DMS53 treated with DMSO at 0.1 percent for 48 hours (cell line): ENCODE measurements at regions not wholly inside any gene's neighbourhood (a gene's known extent, or its start where the extent isn't known, plus 50 kb on each side); places are given as distances from the start of the nearest gene placed in this dataset.
"Not testable (repeated sequence)": the region's sequence is repeated elsewhere in the genome, so short reads cannot be mapped to it uniquely, and the experiment has no call there.

Experiments
- DNase-seq: peaks from one replicate; lab custom pipeline; 2025; ENCODE audit not compliant: unreplicated experiment; lab: John Stamatoyannopoulos, UW

DNA sequence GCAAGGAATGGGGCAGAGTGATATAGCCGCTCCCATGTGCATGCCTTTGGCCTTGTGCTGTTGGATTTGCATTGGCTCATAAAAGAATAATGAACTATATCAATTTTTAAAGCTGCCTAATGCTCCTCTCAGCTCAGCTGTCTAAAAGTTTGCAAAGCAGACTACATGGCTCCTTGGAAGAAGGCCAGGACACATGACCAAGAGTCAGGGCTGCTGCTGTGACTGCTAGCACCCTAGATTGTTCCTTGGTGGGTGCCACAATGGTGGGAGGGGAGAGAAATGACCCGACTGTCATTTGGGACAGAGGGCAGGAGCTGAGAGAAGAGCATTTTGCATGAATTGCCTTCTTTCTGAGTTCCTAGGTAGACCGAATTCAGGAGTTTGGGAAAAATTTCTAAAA, 307.9 kb downstream of the PDCD6IP start:
- no peak for DNase-seq

GRCh38 chr3:34106879-34107278, 308.4 kb downstream of the PDCD6IP start:
- DNase-seq = peak; percentile 14

DNA sequence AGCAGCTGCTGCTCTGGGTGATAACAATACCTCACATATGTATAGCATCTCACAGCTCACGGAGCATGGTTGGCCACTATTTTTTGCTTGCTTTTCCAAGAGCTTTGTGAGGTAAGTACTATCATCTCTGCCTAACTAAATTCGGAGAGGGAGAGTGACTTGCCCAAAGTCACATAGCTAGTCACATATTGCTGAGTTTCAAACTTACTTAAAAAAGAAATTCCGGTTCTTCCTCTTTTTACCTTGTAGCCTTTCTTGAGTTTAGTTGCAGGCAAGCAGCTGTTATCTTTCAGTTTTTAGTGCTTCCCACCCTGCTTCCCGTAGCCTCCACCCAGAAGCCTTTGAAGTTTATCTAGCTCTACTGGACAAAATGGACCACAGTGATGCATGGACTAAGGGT, 309.2 kb downstream of the PDCD6IP start:
- DNase-seq = no peak

DNA sequence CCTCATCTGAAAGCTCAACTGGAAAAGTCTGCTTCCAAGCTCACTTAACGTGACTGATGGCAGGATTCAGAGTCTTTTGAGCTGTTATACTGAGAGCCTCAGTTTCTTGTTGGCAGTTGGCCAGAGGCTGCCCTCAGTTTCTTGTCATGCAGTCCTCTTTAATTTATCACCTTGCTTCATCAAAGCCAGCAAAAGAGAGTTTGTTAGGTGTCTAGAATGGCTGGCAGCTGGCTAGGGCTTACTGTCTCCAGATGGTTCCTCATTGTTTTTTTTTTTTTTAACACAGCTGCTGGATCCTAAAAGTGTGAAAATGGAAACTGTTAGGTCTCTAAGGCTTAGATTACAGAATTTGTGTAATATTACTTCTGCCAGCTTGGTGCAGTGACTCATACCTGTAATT, 310.6 kb downstream of the PDCD6IP start:
- DNase-seq = no peak

GRCh38 chr3:34109846-34110245, 311.4 kb downstream of the PDCD6IP start:
- DNase-seq = no peak

DNA sequence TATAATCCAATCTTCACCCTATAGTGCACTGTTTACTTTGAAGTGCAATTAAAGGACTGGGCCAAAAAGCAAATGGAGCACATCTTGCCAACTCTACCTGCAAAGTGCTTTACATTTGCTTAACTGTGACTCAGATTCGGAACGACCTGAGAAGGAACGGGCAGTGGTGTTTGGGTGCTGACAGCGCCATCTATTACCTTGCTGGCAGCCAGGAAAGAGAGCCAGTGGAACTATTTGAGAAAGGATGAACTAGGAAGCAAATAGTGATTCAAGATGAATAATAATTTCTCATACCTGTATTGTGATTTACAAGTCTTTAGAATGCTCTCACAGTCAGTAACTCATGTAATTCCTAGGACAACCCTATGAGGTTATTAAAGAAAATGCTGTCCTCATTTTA, 312.9 kb downstream of the PDCD6IP start:
- no peak for DNase-seq

GRCh38 chr3:34112261-34112660, 313.8 kb downstream of the PDCD6IP start:
- not testable (repeated sequence) for DNase-seq

- no peak for DNase-seq
Measured at GRCh38 chr3:34131091-34131490, 332.7 kb downstream of the PDCD6IP start.

GRCh38 chr3:34132069-34132692, 333.8 kb downstream of the PDCD6IP start:
- no peak for DNase-seq

DNA sequence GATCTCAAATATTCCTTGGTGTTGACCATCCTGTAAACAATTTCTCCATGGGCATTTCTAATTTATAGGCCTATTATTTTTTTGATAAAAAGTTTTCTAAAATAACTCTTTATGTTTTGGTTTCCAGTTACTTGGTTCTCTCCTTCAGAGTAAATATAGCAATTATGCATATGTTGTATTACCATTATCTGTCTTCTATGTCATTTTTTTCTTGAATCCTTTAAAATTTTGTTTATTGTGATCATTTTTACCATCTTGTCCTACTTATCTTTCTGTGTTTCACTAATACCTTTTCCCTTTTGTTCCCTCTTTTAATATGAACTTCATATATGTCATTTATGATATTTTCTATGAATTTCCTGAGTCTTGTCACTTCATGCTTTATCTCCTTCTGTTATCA, 341.1 kb downstream of the PDCD6IP start:
- DNase-seq = no peak

GRCh38 chr3:34140616-34141015, 342.2 kb downstream of the PDCD6IP start:
- DNase-seq = no peak

DNA sequence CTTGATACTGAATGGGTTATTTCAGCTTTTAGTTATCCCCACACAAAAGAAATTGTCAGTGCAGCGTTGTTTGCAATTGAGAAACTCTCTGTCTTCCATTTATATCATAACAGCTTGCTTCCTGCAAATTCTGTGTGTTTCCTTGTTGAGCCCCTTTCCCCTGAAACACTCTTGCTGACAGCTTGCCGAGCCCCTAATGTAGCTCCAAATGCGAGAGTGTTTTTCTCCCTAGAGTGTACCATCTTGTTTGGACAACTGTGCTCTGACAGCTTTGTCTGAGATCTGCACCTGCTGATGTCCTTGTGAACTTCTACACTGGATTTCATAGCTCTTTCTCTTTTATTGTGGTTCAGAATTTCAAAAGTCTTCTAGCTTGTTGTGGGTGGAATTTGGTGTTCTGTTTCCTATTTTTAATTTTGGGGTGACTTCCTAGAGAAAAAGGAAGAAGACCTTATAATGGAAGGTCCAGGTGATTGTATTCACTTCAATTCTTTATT, 343.5 kb downstream of the PDCD6IP start:
- DNase-seq = no peak

GRCh38 chr3:34145796-34146195, 347.4 kb downstream of the PDCD6IP start:
- DNase-seq = no peak

GRCh38 chr3:34146596-34146995, 348.2 kb downstream of the PDCD6IP start:
- no peak for DNase-seq

DNA sequence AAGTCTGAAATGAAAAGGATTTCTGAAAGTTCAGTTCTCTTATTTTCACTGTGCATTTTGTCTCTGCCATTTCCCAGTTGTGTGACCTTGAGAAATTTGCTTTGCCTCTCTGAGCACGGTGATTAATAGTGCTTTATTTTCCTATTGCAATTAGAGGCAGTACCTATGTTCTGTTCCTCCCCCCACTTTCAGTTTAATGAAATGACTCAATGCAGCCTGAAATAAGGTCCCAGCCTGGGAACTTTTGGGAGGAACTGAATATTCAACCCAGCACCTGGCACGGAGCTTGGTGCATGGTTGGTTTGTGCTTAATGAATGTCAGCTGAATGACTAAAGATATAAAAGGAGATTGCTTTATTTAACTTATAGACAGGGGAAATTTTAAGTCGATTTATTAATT, 352.6 kb downstream of the PDCD6IP start:
- DNase-seq = no peak

GRCh38 chr3:34152656-34153055, 354.2 kb downstream of the PDCD6IP start:
- DNase-seq = no peak

DNA sequence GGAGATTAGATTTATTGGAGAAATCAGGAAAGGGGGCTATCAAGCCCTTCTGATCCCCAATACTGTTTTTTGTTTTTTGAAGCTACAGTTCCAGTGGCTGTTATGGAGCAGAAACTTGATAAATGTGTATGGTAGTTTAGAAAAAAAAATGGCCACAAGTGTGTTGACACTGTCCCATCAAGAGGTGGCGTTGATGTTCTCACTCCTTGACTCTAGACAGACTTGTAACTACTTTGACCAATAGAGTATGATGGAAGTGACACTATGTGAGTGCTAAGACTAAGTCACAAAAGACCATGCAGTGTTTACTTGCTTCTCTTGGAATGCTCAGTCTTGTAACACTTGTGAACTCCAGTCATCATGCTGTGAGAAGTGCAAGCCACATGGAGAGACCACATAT, 356.7 kb downstream of the PDCD6IP start:
- no peak for DNase-seq

DNA sequence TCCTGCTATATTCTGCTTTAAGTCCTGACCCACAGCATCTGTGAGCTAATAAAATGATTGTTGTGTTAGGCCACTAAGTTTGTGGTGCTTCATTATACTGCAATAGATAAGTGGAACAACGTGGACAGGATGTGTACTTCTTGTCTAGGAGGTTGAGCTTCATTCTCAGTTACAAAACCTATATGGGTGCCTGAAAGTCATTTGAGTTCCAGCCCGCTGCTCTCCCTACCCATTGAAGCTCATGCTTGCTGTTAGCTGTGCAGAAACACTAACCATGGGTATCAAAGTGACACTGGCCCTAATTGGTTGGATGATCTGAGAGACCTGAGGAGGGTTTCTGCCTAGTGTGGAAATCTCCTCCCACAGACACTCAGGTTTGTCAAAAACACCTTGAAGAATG, 357.2 kb downstream of the PDCD6IP start:
- no peak for DNase-seq

DNA sequence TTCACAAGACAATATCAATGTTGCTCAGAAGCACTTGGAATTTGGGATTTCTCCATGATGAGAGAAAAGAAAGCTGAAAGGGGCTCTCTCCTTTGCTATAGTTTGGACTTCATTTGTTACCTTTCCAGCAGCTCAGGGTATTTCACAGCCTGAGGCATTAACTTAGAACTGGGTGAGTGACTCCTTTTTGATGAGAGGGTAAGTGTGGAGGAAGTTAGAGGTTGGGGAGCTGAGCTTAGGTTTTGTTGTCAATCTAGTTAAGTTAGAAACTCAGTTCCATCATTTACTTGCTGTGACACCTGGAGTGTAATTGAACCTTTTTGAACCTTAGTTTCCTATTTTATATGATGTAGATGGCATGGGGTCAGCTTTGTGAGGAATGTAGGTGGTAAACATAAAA, 359.1 kb downstream of the PDCD6IP start:
- DNase-seq = no peak

DNA sequence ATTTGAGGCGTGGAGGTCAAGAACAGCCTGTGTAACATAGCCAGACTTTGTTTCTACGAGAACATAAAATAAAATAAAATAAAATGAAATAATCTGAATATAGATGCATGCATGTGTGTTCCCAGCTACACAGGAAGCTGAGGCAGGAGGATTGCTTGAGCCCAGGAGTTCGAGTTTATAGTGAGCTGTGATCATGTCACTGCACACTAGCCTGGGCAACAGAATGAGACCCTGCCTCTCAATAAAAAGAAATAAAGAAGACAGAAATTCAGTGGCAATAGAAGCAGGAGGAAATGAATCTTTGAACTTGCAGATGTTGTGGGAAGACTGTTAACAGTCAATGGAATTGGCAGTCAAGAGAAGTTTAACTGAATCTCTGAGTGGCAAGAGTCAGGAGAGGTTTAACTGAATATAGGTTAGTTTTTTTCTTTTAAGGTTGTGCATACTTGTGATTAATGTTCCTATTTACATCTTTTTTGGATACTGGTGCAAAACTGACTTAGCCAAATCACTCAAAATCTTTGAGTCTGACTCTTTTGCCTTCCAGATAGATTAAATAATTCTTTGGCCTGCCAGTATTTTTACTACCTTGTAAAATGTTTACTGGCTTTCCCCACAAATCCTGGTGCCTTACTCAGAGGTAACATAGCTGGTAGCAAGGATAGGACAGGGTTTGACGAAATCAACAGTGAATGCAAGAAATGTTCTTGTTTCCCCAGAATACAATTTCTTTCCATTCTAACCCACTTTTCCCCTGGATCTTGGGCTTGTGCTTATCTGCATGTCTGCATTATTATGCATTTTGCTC, 361.4 kb downstream of the PDCD6IP start:
- no peak for DNase-seq

GRCh38 chr3:34169636-34170035, 371.2 kb downstream of the PDCD6IP start:
- not testable (repeated sequence) for DNase-seq

DNA sequence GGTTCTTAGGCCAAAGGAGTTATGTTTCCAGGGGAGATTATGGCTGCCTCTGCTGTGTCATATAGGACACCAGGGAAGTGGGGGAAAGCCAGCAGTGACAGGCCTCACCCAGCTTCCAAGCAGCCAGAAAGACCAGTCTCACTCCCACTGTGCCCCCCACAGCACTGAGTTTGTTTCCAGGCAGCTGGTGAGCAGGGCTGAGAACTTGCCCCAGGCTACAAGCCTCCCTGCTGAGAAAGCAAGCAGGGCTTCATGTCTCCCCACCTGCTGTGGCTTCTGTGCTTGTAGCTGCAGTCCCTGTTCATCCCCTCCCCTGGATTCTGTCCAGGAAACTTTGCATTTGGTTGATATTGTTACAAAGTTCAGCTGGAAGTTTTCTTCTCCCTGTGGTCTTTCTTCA, 376.3 kb downstream of the PDCD6IP start:
- DNase-seq = no peak
